IMR-90 (cell line): ENCODE measurements at regions not wholly inside any gene's neighbourhood (a gene's known extent, or its start where the extent isn't known, plus 50 kb on each side); places are given as distances from the start of the nearest gene placed in this dataset.

ENCODE experiments used
- ATAC-seq: fragments of 200-7000 bp; cut with Tn5 transposase; 2 replicates; pipeline ENCODE4 v1.9.1; 2020; ENCODE audit warnings: low read depth, mild to moderate bottlenecking, moderate library complexity
- BruUV-seq: library from RNA; stranded (reverse); fragments of 400-500 nt; replicated peaks from 2 replicates; lab custom pipeline; 2021; lab: Mats Ljungman, UMichigan
- CTCF ChIA-PET: fragments of 300-600 bp; formaldehyde crosslinking; extraction: SDS; loops from one replicate; lab custom pipeline; 2021; ENCODE audit warnings: antibody characterized with exemption; lab: Yijun Ruan, JAX
- POLR2A ChIA-PET: fragments of 300-600 bp; sonication (Branson Sonifier 250); formaldehyde crosslinking; loops from one replicate; lab custom pipeline; 2022; ENCODE audit warnings: antibody characterized with exemption; ENCODE audit not compliant: unreplicated experiment; lab: Charles Lee
- DNase-seq: peaks from one replicate; pipeline ENCODE4 v3.0.0; 2013
- H2AFZ ChIP-seq: replicated peaks from 2 replicates; pipeline ENCODE3; 2013; ENCODE audit warnings: low read length, mild to moderate bottlenecking; ENCODE audit not compliant: poor library complexity
- H2AK5ac ChIP-seq: 2 replicates; pipeline ENCODE4 v1.6.1; 2013; ENCODE audit warnings: low read depth, low read length, inconsistent platforms
- H2AK9ac ChIP-seq: replicated peaks from 2 replicates; pipeline ENCODE3; 2013; ENCODE audit warnings: mild to moderate bottlenecking, low read depth, low read length, moderate library complexity; ENCODE audit not compliant: poor library complexity
- H2BK120ac ChIP-seq: 2 replicates; pipeline ENCODE4 v1.6.1; 2013; ENCODE audit warnings: low read depth, low read length, inconsistent platforms
- H2BK15ac ChIP-seq: 3 replicates; pipeline ENCODE4 v1.6.1; 2013; ENCODE audit warnings: low read depth, low read length, inconsistent platforms
- H2BK20ac ChIP-seq: 2 replicates; pipeline ENCODE4 v1.6.1; 2013; ENCODE audit warnings: low read depth, mild to moderate bottlenecking, inconsistent platforms, low read length, moderate library complexity
- H2BK5ac ChIP-seq: 2 replicates; pipeline ENCODE4 v1.6.1; 2013; ENCODE audit warnings: mild to moderate bottlenecking, low read depth, low read length, inconsistent platforms; ENCODE audit not compliant: poor library complexity, severe bottlenecking
- H3K14ac ChIP-seq: replicated peaks from 2 replicates; pipeline ENCODE4 v1.6.1; 2013; ENCODE audit warnings: low read depth, low read length, inconsistent platforms
- H3K18ac ChIP-seq: 2 replicates; pipeline ENCODE4 v1.6.1; 2013; ENCODE audit warnings: low read depth, low read length, control low read depth
- H3K23ac ChIP-seq: 2 replicates; pipeline ENCODE4 v1.6.1; 2013; ENCODE audit warnings: low read depth, low read length, inconsistent platforms
- H3K27ac ChIP-seq: 2 replicates; pipeline ENCODE4 v1.5.1; 2013; ENCODE audit warnings: mild to moderate bottlenecking, control low read depth, low read length; ENCODE audit not compliant: insufficient read depth
- H3K27me3 ChIP-seq: 2 replicates; pipeline ENCODE4 v1.6.1; 2013; ENCODE audit warnings: low read length; ENCODE audit not compliant: control insufficient read depth, insufficient read depth
- H3K36me3 ChIP-seq: 2 replicates; pipeline ENCODE4 v1.6.1; 2013; ENCODE audit warnings: low read length, mixed read lengths; ENCODE audit not compliant: control insufficient read depth, insufficient read depth
- H3K4ac ChIP-seq: 2 replicates; pipeline ENCODE4 v1.6.1; 2013; ENCODE audit warnings: low read depth, low read length, inconsistent platforms
- H3K4me1 ChIP-seq: 2 replicates; pipeline ENCODE4 v1.6.1; 2013; ENCODE audit warnings: low read length, mixed read lengths; ENCODE audit not compliant: control insufficient read depth, insufficient read depth
- H3K4me2 ChIP-seq: 2 replicates; pipeline ENCODE4 v1.6.1; 2013; ENCODE audit warnings: low read depth, mild to moderate bottlenecking, control low read depth, low read length, moderate library complexity
- H3K4me3 ChIP-seq: 2 replicates; pipeline ENCODE4 v1.5.1; 2013; ENCODE audit warnings: low read depth, mild to moderate bottlenecking, control low read depth, low read length, moderate library complexity; ENCODE audit not compliant: insufficient read depth
- H3K56ac ChIP-seq: 2 replicates; pipeline ENCODE4 v1.6.1; 2013; ENCODE audit warnings: low read length, inconsistent platforms; ENCODE audit not compliant: insufficient read depth; ENCODE audit errors: extremely low read depth
- H3K79me1 ChIP-seq, 2 experiments: 2 replicates each; pipeline ENCODE4 v1.6.1; 2013; ENCODE audit warnings: low read length in 2 of 2, inconsistent platforms in 1 of 2, low read depth in 1 of 2
- H3K9ac ChIP-seq: 2 replicates; pipeline ENCODE4 v1.6.1; 2013; ENCODE audit warnings: low read depth, low read length, control low read depth
- H3K9me1 ChIP-seq: 2 replicates; pipeline ENCODE4 v1.6.1; 2013; ENCODE audit warnings: low read length, inconsistent platforms; ENCODE audit not compliant: insufficient read depth
- H3K9me3 ChIP-seq: 2 replicates; pipeline ENCODE4 v1.6.1; 2013; ENCODE audit warnings: low read length; ENCODE audit not compliant: control insufficient read depth, insufficient read depth
- H4K20me1 ChIP-seq: 2 replicates; pipeline ENCODE4 v1.6.1; 2013; ENCODE audit warnings: low read length, inconsistent platforms; ENCODE audit not compliant: insufficient read depth
- H4K5ac ChIP-seq: 2 replicates; pipeline ENCODE4 v1.6.1; 2013; ENCODE audit warnings: mild to moderate bottlenecking, low read depth, low read length, control low read depth
- H4K8ac ChIP-seq, 2 experiments: 2 replicates each; pipeline ENCODE4 v1.6.1; 2013; ENCODE audit warnings: low read depth in 2 of 2, low read length in 2 of 2, control low read depth in 1 of 2, inconsistent platforms in 1 of 2
- H4K91ac ChIP-seq: 2 replicates; pipeline ENCODE4 v1.6.1; 2013; ENCODE audit warnings: low read depth, low read length, inconsistent platforms; ENCODE audit not compliant: insufficient read depth
- BHLHE40 ChIP-seq: fragments of 150-350 bp; IDR thresholded peaks from 2 replicates; pipeline ENCODE4 v1.6.1; 2016; ENCODE audit warnings: mild to moderate bottlenecking, low read depth, low read length
- CEBPB ChIP-seq: IDR thresholded peaks from 2 replicates; pipeline ENCODE4 v1.6.1; 2012; ENCODE audit warnings: low read depth, low read length, improper control_type of control experiment
- MAZ ChIP-seq: IDR thresholded peaks from 2 replicates; pipeline ENCODE4 v1.6.1; 2012; ENCODE audit warnings: low read depth, mild to moderate bottlenecking, low read length, improper control_type of control experiment, moderate library complexity, borderline replicate concordance
- POLR2A ChIP-seq: IDR thresholded peaks from 2 replicates; pipeline ENCODE4 v1.6.1; 2012; ENCODE audit warnings: mild to moderate bottlenecking, low read depth, low read length
- WGBS, 2 experiments: methylation state at CpG; one replicate each; pipeline versions ENCODE4 v1.1.5 to v1.1.7; 2013; ENCODE audit warnings: missing lambda C conversion rate in 2 of 2; ENCODE audit not compliant: insufficient read length in 1 of 2; ENCODE audit errors: extremely low coverage in 2 of 2; 5-methylcytosine and 5-hydroxymethylcytosine counted together
- dilution Hi-C: fragments of 300-500 bp; cut with HindIII; formaldehyde crosslinking; loops from one replicate; pipeline ENCODE4 v1.14.3; 2018; ENCODE audit warnings: low sequenced_read_pairs; ENCODE audit not compliant: unreplicated experiment
- in situ Hi-C: fragments of 300-500 bp; cut with MboI; formaldehyde crosslinking; loops from 3 replicates; pipeline ENCODE4 v1.14.3; 2019; ENCODE audit warnings: low sequenced_read_pairs, inconsistent platforms, mixed read lengths
- intact Hi-C: fragments of 100-400 bp; cut with micrococcal nuclease; formaldehyde crosslinking; loops from 2 replicates; pipeline ENCODE4 v1.10.0; 2022
- TF ChIP-seq, protein P1 (sequence below): fragments of 150-350 bp; IDR thresholded peaks from 2 replicates; pipeline ENCODE4 v1.6.1; 2017; ENCODE audit warnings: mild to moderate bottlenecking, antibody characterized with exemption, low read length, low read depth
- TF ChIP-seq, protein P2 (sequence below): conservative IDR thresholded peaks from 2 replicates; pipeline ENCODE4 v1.5.1; 2012; ENCODE audit warnings: mild to moderate bottlenecking, low read depth, low read length, improper control_type of control experiment

DNA sequence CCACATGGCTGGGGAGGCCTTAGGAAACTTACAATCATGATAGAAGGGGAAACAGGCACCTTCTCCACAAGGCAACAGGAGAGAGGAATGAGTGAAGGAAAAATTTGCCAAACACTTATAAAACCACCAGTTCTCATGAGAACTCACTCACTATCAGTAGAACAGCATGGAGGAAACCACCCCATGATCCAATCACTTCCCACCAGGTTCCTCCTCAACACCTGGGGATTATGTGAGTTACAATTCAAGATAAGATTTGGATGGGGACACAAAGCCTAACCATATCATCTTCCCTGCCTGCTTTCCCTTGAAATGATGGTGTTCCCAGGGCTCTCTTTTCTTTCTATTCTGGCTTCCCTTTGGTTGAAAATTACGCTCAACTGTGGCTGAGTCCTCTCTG, 262.7 kb upstream of the HABP2 start:
- Histone ChIP-seq H4K91ac (no peak overlapping the region), H3K4me3 (no peak overlapping the region), H3K9me1 (no peaks in the 10 kb centered on the region), H3K36me3 (no peaks in the 10 kb centered on the region), H3K27ac (no peak overlapping the region), H2BK20ac (no peak overlapping the region), H3K27me3 (no peaks in the 10 kb centered on the region; the same call in 1 of the 2 replicates), H3K9me3 (no peaks in the 10 kb centered on the region), H4K5ac (no peak overlapping the region), H3K4me2 (no peak overlapping the region), H3K23ac (no peak overlapping the region), H3K4me1 (no peaks in the 10 kb centered on the region), H3K56ac (no peak overlapping the region), H2BK120ac (no peak overlapping the region), H2AK5ac (no peak overlapping the region), H4K8ac (no peak overlapping the region), H3K18ac (no peak overlapping the region), H2AFZ (no peak overlapping the region), H3K79me1 (no peaks in the 10 kb centered on the region), H2BK15ac (no peak overlapping the region), H3K14ac (no peak overlapping the region), H2AK9ac (no peak overlapping the region), H2BK5ac (no peak overlapping the region), H4K20me1 (no peaks in the 10 kb centered on the region), H3K4ac (no peak overlapping the region), H3K9ac (no peak overlapping the region)
- intact Hi-C loops = no loop called here
- in situ Hi-C loops = no loop called here
- TF ChIP-seq BHLHE40 (no peak), CEBPB (no peak), MAZ (no peak), POLR2A (no peak)
- TF ChIP-seq, protein P1, sequence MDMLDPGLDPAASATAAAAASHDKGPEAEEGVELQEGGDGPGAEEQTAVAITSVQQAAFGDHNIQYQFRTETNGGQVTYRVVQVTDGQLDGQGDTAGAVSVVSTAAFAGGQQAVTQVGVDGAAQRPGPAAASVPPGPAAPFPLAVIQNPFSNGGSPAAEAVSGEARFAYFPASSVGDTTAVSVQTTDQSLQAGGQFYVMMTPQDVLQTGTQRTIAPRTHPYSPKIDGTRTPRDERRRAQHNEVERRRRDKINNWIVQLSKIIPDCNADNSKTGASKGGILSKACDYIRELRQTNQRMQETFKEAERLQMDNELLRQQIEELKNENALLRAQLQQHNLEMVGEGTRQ = no peak
- TF ChIP-seq, protein P2, sequence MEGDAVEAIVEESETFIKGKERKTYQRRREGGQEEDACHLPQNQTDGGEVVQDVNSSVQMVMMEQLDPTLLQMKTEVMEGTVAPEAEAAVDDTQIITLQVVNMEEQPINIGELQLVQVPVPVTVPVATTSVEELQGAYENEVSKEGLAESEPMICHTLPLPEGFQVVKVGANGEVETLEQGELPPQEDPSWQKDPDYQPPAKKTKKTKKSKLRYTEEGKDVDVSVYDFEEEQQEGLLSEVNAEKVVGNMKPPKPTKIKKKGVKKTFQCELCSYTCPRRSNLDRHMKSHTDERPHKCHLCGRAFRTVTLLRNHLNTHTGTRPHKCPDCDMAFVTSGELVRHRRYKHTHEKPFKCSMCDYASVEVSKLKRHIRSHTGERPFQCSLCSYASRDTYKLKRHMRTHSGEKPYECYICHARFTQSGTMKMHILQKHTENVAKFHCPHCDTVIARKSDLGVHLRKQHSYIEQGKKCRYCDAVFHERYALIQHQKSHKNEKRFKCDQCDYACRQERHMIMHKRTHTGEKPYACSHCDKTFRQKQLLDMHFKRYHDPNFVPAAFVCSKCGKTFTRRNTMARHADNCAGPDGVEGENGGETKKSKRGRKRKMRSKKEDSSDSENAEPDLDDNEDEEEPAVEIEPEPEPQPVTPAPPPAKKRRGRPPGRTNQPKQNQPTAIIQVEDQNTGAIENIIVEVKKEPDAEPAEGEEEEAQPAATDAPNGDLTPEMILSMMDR = no peak
- ChIA-PET CTCF (no interaction called here), POLR2A (no interaction called here)
- WGBS, 2 experiments = no CpG with 5 or more reads among the region's 1 CpG
- no peak for DNase-seq
- ATAC-seq = no peak
- no TSS peak for BruUV-seq
- dilution Hi-C loops = no loop called here
